Muscle layer of colon (tissue), 2 donors: ENCODE measurements at regions not wholly inside any gene's neighbourhood (a gene's known extent, or its start where the extent isn't known, plus 50 kb on each side); places are given as distances from the start of the nearest gene placed in this dataset.

ENCODE experiments used
- H3K27ac ChIP-seq: one replicate; pipeline ENCODE4 v1.7.0; 2013; ENCODE audit warnings: low read depth, mild to moderate bottlenecking, low read length, moderate library complexity
- H3K27me3 ChIP-seq, 2 donors: one replicate each; pipeline ENCODE4 v1.7.0; 2013; ENCODE audit warnings: low read length in 2 of 2, mild to moderate bottlenecking in 2 of 2; ENCODE audit not compliant: insufficient read depth in 2 of 2, control insufficient read depth in 1 of 2
- H3K36me3 ChIP-seq: one replicate; pipeline ENCODE4 v1.7.0; 2013; ENCODE audit warnings: mild to moderate bottlenecking, low read length; ENCODE audit not compliant: insufficient read depth
- H3K4me1 ChIP-seq: one replicate; pipeline ENCODE4 v1.7.0; 2013; ENCODE audit warnings: mild to moderate bottlenecking, low read length; ENCODE audit not compliant: insufficient read depth
- H3K4me3 ChIP-seq, 2 donors: one replicate each; pipeline ENCODE4 v1.7.0; 2013; ENCODE audit warnings: low read length in 2 of 2, low read depth in 1 of 2, mild to moderate bottlenecking in 1 of 2, moderate library complexity in 1 of 2
- H3K9ac ChIP-seq: one replicate; pipeline ENCODE4 v1.7.0; 2013; ENCODE audit warnings: low read length
- H3K9me3 ChIP-seq: one replicate; pipeline ENCODE4 v1.7.0; 2013; ENCODE audit warnings: mild to moderate bottlenecking, low read length
- donor health status: abdominal sarcoma.
- donor health status: Adenocarcinoma of cecum.

DNA sequence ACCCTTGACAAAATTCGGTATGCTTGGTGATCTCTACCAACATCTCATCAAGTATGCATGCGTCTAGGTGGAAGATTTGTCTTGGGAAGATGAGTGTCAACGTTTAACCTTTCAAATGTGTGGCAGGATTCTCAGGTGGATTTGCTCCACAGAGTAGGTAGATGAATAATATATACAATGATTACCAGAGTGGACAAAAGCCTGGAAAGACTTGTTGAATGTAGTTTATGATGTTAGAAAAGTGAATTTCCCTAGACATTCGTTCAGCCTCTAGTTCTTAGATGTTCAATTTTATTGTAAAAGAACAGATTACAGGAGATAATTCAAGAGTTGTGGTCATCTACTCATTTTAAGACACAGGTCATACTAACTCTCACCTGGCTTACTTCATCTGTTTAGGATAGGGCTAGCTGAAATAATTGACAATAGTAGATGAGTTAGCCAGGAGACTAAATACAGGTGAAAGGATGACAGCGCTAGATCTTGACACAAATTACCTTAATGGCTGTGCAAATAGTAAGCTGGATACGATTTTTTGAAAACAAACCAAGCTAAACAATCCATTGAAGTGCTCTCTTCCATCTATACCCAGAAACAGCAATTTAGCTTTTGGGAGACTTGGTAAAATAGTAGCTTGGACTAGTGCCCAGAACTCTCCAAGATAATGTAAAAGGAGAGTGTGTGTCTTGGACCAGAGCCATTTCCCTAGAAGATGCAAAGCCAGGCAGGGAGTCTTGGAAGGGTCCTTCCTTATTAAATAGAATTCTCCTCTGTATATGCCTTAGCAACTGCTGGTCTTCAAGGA lies 168.0 kb downstream of the DACT1 start:
- H3K27ac ChIP-seq, result no peak overlapping the region
- no peak overlapping the region for H3K9ac ChIP-seq
- no peak overlapping the region for H3K4me3 ChIP-seq
- no peaks in the 10 kb centered on the region for H3K4me1 ChIP-seq
- no peaks in the 10 kb centered on the region for H3K36me3 ChIP-seq
- H3K9me3 ChIP-seq, result no peaks in the 10 kb centered on the region
- no peaks in the 10 kb centered on the region for H3K27me3 ChIP-seq

DNA sequence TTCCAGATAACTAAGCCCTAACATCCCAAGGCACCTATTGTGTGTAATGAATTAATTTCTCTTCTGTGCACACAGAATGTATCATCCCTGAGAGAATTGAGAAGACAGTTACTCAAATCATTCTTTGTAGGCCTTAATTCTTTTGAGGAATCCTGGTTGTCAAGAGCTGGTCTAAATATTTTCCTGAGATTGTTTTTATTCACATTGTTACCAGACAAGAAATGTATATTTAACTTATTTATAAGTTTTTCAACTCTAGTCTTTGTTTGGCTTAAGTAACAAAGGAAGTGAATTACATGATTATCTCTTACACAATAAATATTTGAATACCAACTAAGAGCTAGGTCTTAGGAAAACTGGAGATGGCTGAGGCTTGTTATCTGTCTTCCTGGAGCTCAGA lies 169.4 kb downstream of the DACT1 start:
- H3K27me3 ChIP-seq, result no peaks in the 10 kb centered on the region
- H3K9ac ChIP-seq, result no peak overlapping the region
- no peak overlapping the region for H3K4me3 ChIP-seq
- H3K36me3 ChIP-seq, result no peaks in the 10 kb centered on the region
- no peaks in the 10 kb centered on the region for H3K9me3 ChIP-seq
- no peaks in the 10 kb centered on the region for H3K4me1 ChIP-seq
- H3K27ac ChIP-seq, result no peak overlapping the region

- Histone ChIP-seq H3K4me3 (no peak overlapping the region), H3K4me1 (no peaks in the 10 kb centered on the region), H3K9ac (no peak overlapping the region), H3K27me3 (no peaks in the 10 kb centered on the region), H3K9me3 (no peaks in the 10 kb centered on the region), H3K27ac (no peak overlapping the region), H3K36me3 (no peaks in the 10 kb centered on the region)
These were observed 171.1 kb downstream of the DACT1 start for GRCh38 chr14:58808828-58809227.

DNA sequence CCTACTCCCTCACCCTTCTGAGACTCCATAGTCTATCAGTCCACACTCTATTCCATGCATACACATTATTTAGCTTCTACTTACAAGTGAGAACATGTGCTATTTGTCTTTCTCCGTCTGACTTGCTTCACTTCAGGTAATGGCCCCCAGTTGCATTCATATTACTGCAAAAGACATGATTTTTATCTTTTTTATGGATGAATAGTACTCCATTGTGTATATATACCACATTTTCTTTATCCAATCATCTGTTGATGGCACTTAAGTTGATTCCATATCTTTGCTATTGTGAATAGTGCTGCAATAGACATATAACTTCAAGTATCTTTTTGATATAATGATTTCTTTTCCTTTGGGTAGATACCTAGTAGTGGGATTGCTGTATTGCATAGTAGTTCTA lies 171.8 kb downstream of the DACT1 start:
- no peak overlapping the region for H3K27ac ChIP-seq
- no peak overlapping the region for H3K4me3 ChIP-seq
- no peak overlapping the region for H3K9ac ChIP-seq
- H3K4me1 ChIP-seq, result no peaks in the 10 kb centered on the region
- no peaks in the 10 kb centered on the region for H3K9me3 ChIP-seq
- H3K36me3 ChIP-seq, result no peaks in the 10 kb centered on the region
- H3K27me3 ChIP-seq, result no peaks in the 10 kb centered on the region

DNA sequence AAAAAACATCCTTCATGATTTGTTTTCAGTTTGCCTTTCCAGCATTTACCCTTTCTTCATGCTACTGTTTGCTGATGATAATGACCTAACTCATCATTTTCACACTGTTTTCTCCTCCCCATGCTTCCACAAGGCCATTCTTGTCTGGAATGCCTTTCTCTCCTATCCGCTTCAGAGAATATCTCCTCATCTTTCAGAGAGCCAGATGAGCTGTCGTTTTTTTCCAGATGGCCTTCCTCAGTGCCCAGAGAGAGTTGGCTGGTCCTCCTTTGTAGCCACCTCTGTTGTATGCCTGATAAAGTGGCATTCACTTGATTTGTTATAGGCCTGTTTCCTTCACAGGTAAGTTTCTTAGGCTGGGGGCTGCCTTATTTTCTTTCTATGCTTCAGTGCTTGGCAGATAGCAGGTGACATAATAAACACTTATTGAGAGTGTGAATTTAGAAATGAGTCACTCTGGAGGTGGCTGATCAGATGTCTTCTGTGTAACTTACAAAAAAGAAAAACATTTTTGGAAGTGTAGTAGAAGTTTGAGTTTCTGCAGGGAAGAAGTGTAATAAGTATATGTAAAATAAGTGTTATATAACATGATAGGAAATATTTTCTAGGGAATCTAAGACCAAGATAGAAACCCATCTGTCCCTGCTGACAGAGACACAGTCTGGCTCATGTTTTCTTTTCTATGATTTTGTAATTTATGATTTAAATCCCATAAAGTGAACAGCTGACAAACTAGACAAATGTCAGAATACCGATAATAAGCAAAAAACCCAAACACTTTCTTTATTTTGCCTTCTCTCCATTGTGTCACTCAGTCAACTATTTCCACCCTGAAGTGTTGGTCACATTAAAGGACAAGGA lies 174.5 kb downstream of the DACT1 start:
- Histone ChIP-seq H3K9me3 (no peaks in the 10 kb centered on the region), H3K36me3 (no peaks in the 10 kb centered on the region), H3K4me1 (peaks cover 7% of the 10 kb centered on the region), H3K4me3 (no peak overlapping the region), H3K9ac (no peak overlapping the region), H3K27me3 (no peaks in the 10 kb centered on the region), H3K27ac (no peak overlapping the region)

DNA sequence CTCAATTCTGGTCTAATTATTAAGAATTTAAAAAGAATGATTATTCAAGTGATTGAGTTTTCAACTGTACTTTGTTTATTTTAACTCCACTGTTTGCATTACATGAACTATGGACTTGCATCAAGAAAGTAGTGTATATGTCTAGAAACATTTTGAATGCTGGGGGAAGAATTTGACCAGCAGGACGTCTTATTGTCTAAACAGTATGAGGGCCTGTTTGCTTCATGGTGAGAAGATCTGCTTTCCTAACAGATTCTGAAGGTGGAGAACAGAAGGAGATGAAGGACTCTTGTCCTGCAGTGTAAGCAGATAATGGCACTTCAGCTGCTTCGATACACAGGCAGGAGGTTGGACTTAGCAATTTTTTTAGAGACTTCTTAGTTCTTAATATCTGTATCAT lies 176.0 kb downstream of the DACT1 start:
- no peak overlapping the region for H3K4me3 ChIP-seq
- peaks cover 7% of the 10 kb centered on the region for H3K4me1 ChIP-seq
- no peaks in the 10 kb centered on the region for H3K36me3 ChIP-seq
- no peak overlapping the region for H3K9ac ChIP-seq
- H3K27me3 ChIP-seq, result no peaks in the 10 kb centered on the region
- H3K27ac ChIP-seq, result no peak overlapping the region
- no peaks in the 10 kb centered on the region for H3K9me3 ChIP-seq

GRCh38 chr14:58814466-58814865 lies 176.7 kb downstream of the DACT1 start:
- H3K9me3 ChIP-seq, result no peaks in the 10 kb centered on the region
- no peak overlapping the region for H3K27ac ChIP-seq
- no peak overlapping the region for H3K9ac ChIP-seq
- H3K4me3 ChIP-seq, result no peak overlapping the region
- peaks cover 7% of the 10 kb centered on the region for H3K4me1 ChIP-seq
- H3K36me3 ChIP-seq, result no peaks in the 10 kb centered on the region
- no peaks in the 10 kb centered on the region for H3K27me3 ChIP-seq

- Histone ChIP-seq H3K4me3 (no peak overlapping the region), H3K27me3 (no peaks in the 10 kb centered on the region), H3K9ac (no peak overlapping the region), H3K9me3 (no peaks in the 10 kb centered on the region), H3K36me3 (no peaks in the 10 kb centered on the region), H3K27ac (no peak overlapping the region), H3K4me1 (peaks cover 7% of the 10 kb centered on the region)
These were observed 177.5 kb downstream of the DACT1 start for GRCh38 chr14:58815161-58815701.

GRCh38 chr14:58815794-58816193 lies 178.0 kb downstream of the DACT1 start:
- Histone ChIP-seq H3K27me3 (no peaks in the 10 kb centered on the region), H3K27ac (no peak overlapping the region), H3K4me3 (no peak overlapping the region), H3K9ac (no peak overlapping the region), H3K36me3 (no peaks in the 10 kb centered on the region), H3K4me1 (peaks cover 7% of the 10 kb centered on the region), H3K9me3 (no peaks in the 10 kb centered on the region)

DNA sequence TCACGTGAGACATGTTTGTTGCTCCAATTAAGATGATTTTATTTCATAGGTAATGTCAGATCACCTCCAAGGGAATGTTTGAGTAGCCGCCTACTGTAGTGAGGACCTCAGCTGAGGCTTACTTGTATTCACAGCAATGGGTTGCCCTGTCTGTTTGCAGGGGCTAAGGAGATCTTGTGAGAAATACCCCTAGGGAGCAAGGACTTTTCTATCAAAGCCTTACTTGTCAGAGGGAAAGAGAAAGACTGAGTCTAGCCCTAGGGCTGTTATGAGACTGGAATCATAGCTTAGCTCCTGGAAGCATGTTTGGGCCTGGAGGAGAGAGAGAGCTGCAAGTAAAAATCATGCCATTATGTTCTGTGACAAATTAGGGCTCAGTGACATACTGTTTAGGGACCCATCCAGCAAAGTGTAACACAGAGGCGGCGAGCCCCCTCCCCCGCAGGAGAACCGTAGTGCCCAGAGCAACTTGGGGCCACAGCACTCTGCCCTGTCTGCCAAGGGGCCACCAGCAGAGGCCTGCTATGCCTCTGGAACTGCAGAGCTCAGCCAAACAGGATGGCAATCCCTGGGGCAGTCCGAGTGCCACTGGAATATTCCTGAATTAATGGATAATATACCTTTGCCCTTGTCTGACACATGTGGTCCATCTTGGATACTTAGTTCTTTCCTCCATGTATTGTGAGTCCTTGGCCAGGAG lies 178.8 kb downstream of the DACT1 start:
- Histone ChIP-seq H3K9ac (no peak overlapping the region), H3K4me1 (peaks cover 7% of the 10 kb centered on the region), H3K27ac (no peak overlapping the region)

DNA sequence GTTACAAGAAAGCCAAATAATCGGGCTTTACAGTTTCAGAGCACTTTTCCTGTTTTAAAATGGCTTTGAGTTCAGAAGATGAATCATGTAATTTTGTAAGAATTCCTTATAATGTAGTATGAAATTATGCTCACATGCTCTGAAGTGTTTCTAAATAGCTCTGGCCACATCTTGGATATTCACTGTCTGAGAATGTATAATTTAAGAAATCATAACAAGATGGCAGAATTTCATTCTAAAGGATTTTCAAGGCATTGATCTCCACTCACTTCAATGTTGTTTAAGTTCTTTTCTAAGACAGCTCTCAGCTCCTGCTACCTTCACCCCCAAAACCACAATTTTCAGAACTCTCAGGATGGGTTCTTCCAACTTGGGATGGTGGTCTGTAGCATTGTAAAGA lies 180.1 kb downstream of the DACT1 start:
- Histone ChIP-seq H3K9me3 (no peaks in the 10 kb centered on the region), H3K4me3 (no peak overlapping the region), H3K27me3 (no peaks in the 10 kb centered on the region), H3K27ac (no peak overlapping the region), H3K9ac (no peak overlapping the region), H3K36me3 (no peaks in the 10 kb centered on the region), H3K4me1 (peaks cover 7% of the 10 kb centered on the region)

More for the DNA sequence above, 178.8 kb downstream of the DACT1 start:
- H3K27me3 ChIP-seq, result no peaks in the 10 kb centered on the region
- H3K4me3 ChIP-seq, result no peak overlapping the region
- H3K9me3 ChIP-seq, result no peaks in the 10 kb centered on the region
- H3K36me3 ChIP-seq, result no peaks in the 10 kb centered on the region
